Right lobe of liver (tissue), 4 donors: ENCODE measurements at regions not wholly inside any gene's neighbourhood (a gene's known extent, or its start where the extent isn't known, plus 50 kb on each side); places are given as distances from the start of the nearest gene placed in this dataset.

Experiments
- CTCF ChIP-seq, 4 donors: fragments of 200-600 bp in 3 of 4; fragments of 450-650 bp in 1 of 4; IDR thresholded peaks; one replicate each; pipeline versions ENCODE4 v1.5.1 to v1.8.0; 2016 to 2022; ENCODE audit warnings: antibody characterized with exemption in 4 of 4, mild to moderate bottlenecking in 2 of 4
- POLR2A ChIP-seq: fragments of 450-650 bp; IDR thresholded peaks from one replicate; pipeline ENCODE4 v1.6.1; 2017; ENCODE audit warnings: antibody characterized with exemption, mild to moderate bottlenecking
- donor health status: DM: no; HTN: no; CAD: no.
- donor health status: DM: no; HTN: no; CAD: no.
- donor health status: DM: no; HTN: yes; CAD: no.

GRCh38 chr7:17150018-17150417, 148.4 kb upstream of the AHR start:
- TF ChIP-seq CTCF (IDR thresholded peaks at IDR 0.05) (no peak), POLR2A (no peak)
